Glomerular endothelial cell (primary cell): ENCODE measurements at regions not wholly inside any gene's neighbourhood (a gene's known extent, or its start where the extent isn't known, plus 50 kb on each side); places are given as distances from the start of the nearest gene placed in this dataset.
"Not testable (repeated sequence)": the region's sequence is repeated elsewhere in the genome, so short reads cannot be mapped to it uniquely, and the experiment has no call there.

ENCODE experiments used
- DNase-seq: peaks from one replicate; pipeline ENCODE4 v3.0.0-alpha.2; 2011; ENCODE audit warnings: low read depth, low spot score; ENCODE audit errors: extremely low read depth

GRCh38 chr4:101670897-101671296 lies 119.6 kb upstream of the BANK1 start:
- no peak for DNase-seq

- no peak for DNase-seq
Observed at GRCh38 chr4:101670370-101670769, 120.2 kb upstream of the BANK1 start.

- no peak for DNase-seq
Observed at GRCh38 chr4:101669832-101670188, 120.7 kb upstream of the BANK1 start.

GRCh38 chr4:101669138-101669831 lies 121.2 kb upstream of the BANK1 start:
- DNase-seq: no peak

GRCh38 chr4:101667348-101667747 lies 123.2 kb upstream of the BANK1 start:
- DNase-seq: no peak

GRCh38 chr4:101660607-101661006 lies 129.9 kb upstream of the BANK1 start:
- DNase-seq: no peak

GRCh38 chr4:101655857-101656256 lies 134.7 kb upstream of the BANK1 start:
- no peak for DNase-seq

- no peak for DNase-seq
Observed at GRCh38 chr4:101655005-101655404, 135.5 kb upstream of the BANK1 start.

- DNase-seq: no peak
Observed at GRCh38 chr4:101651778-101652177, 138.8 kb upstream of the BANK1 start.

- no peak for DNase-seq
Observed at GRCh38 chr4:101649790-101650515, 140.6 kb upstream of the BANK1 start.

- DNase-seq: no peak
Observed at GRCh38 chr4:101647710-101648034, 142.9 kb upstream of the BANK1 start.

- no peak for DNase-seq
Observed at GRCh38 chr4:101644516-101644915, 146.0 kb upstream of the BANK1 start.

- no peak for DNase-seq
Observed at GRCh38 chr4:101643186-101643837, 147.2 kb upstream of the BANK1 start.

GRCh38 chr4:101632766-101633165 lies 157.8 kb upstream of the BANK1 start:
- not testable (repeated sequence) for DNase-seq

GRCh38 chr4:101630319-101630986 lies 160.1 kb upstream of the BANK1 start:
- no peak for DNase-seq

GRCh38 chr4:101621120-101621519 lies 169.4 kb upstream of the BANK1 start:
- DNase-seq: no peak

- DNase-seq: no peak
Observed at GRCh38 chr4:101615652-101616051, 174.9 kb upstream of the BANK1 start.

GRCh38 chr4:101606989-101607388 lies 183.5 kb upstream of the BANK1 start:
- not testable (repeated sequence) for DNase-seq

GRCh38 chr4:101604976-101605375 lies 185.6 kb upstream of the BANK1 start:
- no peak for DNase-seq

GRCh38 chr4:101600287-101600686 lies 190.2 kb upstream of the BANK1 start:
- no peak for DNase-seq

- DNase-seq: no peak
Observed at GRCh38 chr4:101599620-101600019, 190.9 kb upstream of the BANK1 start.
